Transverse colon (tissue), 4 donors: ENCODE measurements at regions not wholly inside any gene's neighbourhood (a gene's known extent, or its start where the extent isn't known, plus 50 kb on each side); places are given as distances from the start of the nearest gene placed in this dataset.

Experiments
- DNase-seq: peaks from one replicate; pipeline ENCODE4 v3.0.0-alpha.2; 2019
- H3K27ac ChIP-seq, 4 donors: fragments of 200-600 bp; sonication (generic); 2 replicates each; pipeline ENCODE4 v1.5.1; 2016 to 2018; ENCODE audit warnings: inconsistent platforms in 4 of 4
- H3K27me3 ChIP-seq: fragments of 200-600 bp; sonication (generic); 2 replicates; pipeline ENCODE4 v1.5.1; 2017; ENCODE audit warnings: inconsistent platforms
- H3K36me3 ChIP-seq, 4 donors: fragments of 200-600 bp; sonication (generic); 2 replicates each; pipeline ENCODE4 v1.5.1; 2017 to 2019; ENCODE audit warnings: inconsistent platforms in 4 of 4
- H3K4me1 ChIP-seq, 4 donors: fragments of 200-600 bp; sonication (generic); 2 replicates each; pipeline ENCODE4 v1.5.1; 2017 to 2020; ENCODE audit warnings: inconsistent platforms in 4 of 4
- H3K4me3 ChIP-seq, 4 donors: fragments of 200-600 bp; sonication (generic); 1 replicate in 1 of 4; 2 replicates in 3 of 4; pipeline versions ENCODE4 v1.5.1 to v1.6.1; 2017 to 2019; ENCODE audit warnings: inconsistent platforms in 4 of 4
- H3K9me3 ChIP-seq, 2 donors: fragments of 200-600 bp; sonication (generic); 2 replicates each; pipeline ENCODE4 v1.5.1; 2017 to 2019; ENCODE audit warnings: inconsistent platforms in 2 of 2
- EP300 ChIP-seq: sonication (generic); formaldehyde crosslinking; IDR thresholded peaks from one replicate; pipeline ENCODE4 v1.6.1; 2017; ENCODE audit warnings: antibody characterized with exemption, low read depth
- POLR2A ChIP-seq: fragments of 450-650 bp; IDR thresholded peaks from one replicate; pipeline ENCODE4 v1.6.1; 2016; ENCODE audit warnings: antibody characterized with exemption, mild to moderate bottlenecking, moderate library complexity
- POLR2AphosphoS5 ChIP-seq, 3 donors: sonication (generic); formaldehyde crosslinking; IDR thresholded peaks; one replicate each; pipeline ENCODE4 v1.6.1; 2016; ENCODE audit warnings: antibody characterized with exemption in 3 of 3
- WGBS, 2 donors: methylation state at CpG; one replicate each; pipeline ENCODE4 v1.1.5; 2018; ENCODE audit warnings: low coverage in 1 of 2; 5-methylcytosine and 5-hydroxymethylcytosine counted together
- in situ Hi-C, 4 donors: fragments of 200-750 bp; cut with MboI; loops; one replicate each; pipeline versions ENCODE4 v1.15.0 to v1.15.1; 2017; ENCODE audit warnings: low sequenced_read_pairs in 3 of 4, low pct_ligation_motif_present in 1 of 4, low pct_unique_long_range_greater_than_20kb in 1 of 4
- intact Hi-C: fragments of 100-400 bp; cut with DNase I; formaldehyde crosslinking; loops from one replicate; pipeline ENCODE4 v1.15.1; 2023; ENCODE audit warnings: low total_unique reads
- TF ChIP-seq, protein P1 (sequence below), 5 experiments: fragments of 200-600 bp in 3 of 5; fragments of 450-650 bp in 2 of 5; sonication (generic) in 3 of 5; IDR thresholded peaks; 1 replicate in 2 of 5; 2 replicates in 3 of 5; pipeline ENCODE4 v1.5.1; 2016 to 2017; ENCODE audit warnings: antibody characterized with exemption in 5 of 5, inconsistent platforms in 3 of 5, mild to moderate bottlenecking in 2 of 5, moderate library complexity in 1 of 5

DNA sequence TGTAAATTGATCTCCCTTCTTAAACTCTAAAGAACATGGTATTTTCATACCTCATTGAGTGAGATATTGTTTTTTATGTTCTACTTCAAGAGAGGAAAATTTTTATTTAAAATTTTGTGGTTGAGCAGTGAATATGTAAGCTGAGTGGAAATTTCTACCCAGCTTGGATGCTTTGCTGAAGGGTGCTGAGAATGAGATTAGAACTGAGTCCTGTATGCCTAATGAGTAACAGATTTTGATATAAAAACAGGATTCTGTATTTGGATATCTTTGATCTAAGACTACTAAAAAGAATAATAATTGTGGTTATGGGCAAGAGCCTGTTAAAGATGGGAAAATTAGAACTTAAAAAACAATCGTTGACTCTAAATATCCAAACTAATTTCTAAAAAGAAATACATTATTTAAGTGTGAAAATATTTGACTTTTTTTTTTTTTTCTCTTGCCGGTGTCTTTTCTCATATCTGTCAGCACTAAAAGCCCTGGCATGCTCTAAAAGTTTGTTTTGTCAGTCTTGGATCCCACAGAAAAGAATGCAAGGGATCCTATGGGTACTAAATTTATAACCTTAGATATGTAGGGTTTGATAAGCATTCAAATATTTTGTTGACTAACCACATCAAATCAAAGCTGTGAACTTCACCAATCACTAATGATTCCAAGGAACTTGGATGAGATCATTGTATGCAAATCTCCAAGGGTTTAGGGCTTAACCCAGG, 652.3 kb downstream of the PTPRC start:
- no peaks in the 10 kb centered on the region for H3K9me3 ChIP-seq
- no peak overlapping the region for H3K4me3 ChIP-seq
- DNase-seq: no peak
- no peaks in the 10 kb centered on the region for H3K4me1 ChIP-seq
- in situ Hi-C loops: no loop called here
- WGBS, 2 donors: 73 to 85% methylated on average over 2 of the region's 2 CpGs
- no peaks in the 10 kb centered on the region for H3K36me3 ChIP-seq
- TF ChIP-seq POLR2A (no peak), EP300 (no peak), POLR2AphosphoS5 (IDR thresholded peaks at IDR 0.05) (no peak)
- TF ChIP-seq, protein P1, sequence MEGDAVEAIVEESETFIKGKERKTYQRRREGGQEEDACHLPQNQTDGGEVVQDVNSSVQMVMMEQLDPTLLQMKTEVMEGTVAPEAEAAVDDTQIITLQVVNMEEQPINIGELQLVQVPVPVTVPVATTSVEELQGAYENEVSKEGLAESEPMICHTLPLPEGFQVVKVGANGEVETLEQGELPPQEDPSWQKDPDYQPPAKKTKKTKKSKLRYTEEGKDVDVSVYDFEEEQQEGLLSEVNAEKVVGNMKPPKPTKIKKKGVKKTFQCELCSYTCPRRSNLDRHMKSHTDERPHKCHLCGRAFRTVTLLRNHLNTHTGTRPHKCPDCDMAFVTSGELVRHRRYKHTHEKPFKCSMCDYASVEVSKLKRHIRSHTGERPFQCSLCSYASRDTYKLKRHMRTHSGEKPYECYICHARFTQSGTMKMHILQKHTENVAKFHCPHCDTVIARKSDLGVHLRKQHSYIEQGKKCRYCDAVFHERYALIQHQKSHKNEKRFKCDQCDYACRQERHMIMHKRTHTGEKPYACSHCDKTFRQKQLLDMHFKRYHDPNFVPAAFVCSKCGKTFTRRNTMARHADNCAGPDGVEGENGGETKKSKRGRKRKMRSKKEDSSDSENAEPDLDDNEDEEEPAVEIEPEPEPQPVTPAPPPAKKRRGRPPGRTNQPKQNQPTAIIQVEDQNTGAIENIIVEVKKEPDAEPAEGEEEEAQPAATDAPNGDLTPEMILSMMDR (IDR thresholded peaks at IDR 0.05): no peak
- intact Hi-C loops: no loop called here
- H3K27me3 ChIP-seq: no peaks in the 10 kb centered on the region
- H3K27ac ChIP-seq: no peak overlapping the region

DNA sequence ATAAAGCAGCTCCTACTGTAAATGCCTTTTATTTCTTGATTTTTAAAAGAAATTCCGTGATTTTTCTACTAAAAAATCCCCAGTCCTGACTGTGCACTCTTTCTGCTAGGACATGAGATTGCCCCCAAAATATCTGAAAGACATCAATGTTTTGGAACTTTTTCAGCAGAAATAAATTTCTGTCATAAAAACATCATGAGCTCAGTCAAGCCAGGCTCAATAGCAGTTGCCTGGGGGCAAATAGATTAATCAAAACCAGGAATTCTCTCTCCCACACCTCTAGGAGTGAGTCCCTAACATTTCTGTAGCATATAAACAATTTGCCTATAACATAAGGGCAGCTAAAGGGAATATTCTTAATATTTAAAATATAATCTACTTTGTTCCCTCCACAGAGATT, 654.1 kb downstream of the PTPRC start:
- no peaks in the 10 kb centered on the region for H3K9me3 ChIP-seq
- no peak overlapping the region for H3K27ac ChIP-seq
- TF ChIP-seq EP300: no peak
- no peak for TF ChIP-seq POLR2AphosphoS5 (IDR thresholded peaks at IDR 0.05)
- TF ChIP-seq POLR2A: no peak
- TF ChIP-seq, protein P1 (IDR thresholded peaks at IDR 0.05): no peak
- H3K36me3 ChIP-seq: no peaks in the 10 kb centered on the region
- H3K27me3 ChIP-seq: no peaks in the 10 kb centered on the region
- H3K4me3 ChIP-seq: no peak overlapping the region
- whole genome bisulfite sequencing, 2 donors: 75 to 77% methylated on average over 1 of the region's 1 CpG
- intact Hi-C loops: no loop called here
- no peaks in the 10 kb centered on the region for H3K4me1 ChIP-seq
- in situ Hi-C loops: no loop called here
- DNase-seq: no peak

DNA sequence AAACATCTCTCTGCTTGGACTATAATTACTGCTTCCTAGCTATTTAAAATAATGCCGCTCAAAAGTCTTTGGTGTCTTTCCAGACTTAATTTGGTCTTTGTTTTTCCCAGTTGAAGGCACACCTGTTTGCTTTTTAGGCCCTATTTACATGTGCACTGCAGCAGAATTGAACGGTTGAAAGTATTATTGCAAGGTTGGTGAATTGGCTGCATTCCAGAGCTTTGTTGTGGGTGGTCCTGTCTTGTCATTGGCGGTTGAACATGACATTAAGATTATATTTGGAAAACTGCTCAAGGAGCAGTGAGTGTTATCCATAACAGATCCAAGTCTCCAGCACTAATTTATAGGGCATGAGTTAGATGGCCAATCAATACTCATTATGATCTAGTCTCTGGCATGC, 656.3 kb downstream of the PTPRC start:
- Histone ChIP-seq H3K4me1 (no peaks in the 10 kb centered on the region), H3K9me3 (no peaks in the 10 kb centered on the region), H3K27ac (no peak overlapping the region), H3K36me3 (no peaks in the 10 kb centered on the region), H3K27me3 (no peaks in the 10 kb centered on the region), H3K4me3 (no peak overlapping the region)
- WGBS, 2 donors: 38 to 41% methylated on average over 2 to 3 of the region's 3 CpGs
- intact Hi-C loops (no loop called here), in situ Hi-C loops (no loop called here)
- TF ChIP-seq, protein P1 (IDR thresholded peaks at IDR 0.05): no peak
- TF ChIP-seq EP300 (no peak), POLR2A (no peak), POLR2AphosphoS5 (IDR thresholded peaks at IDR 0.05) (no peak)
- no peak for DNase-seq

DNA sequence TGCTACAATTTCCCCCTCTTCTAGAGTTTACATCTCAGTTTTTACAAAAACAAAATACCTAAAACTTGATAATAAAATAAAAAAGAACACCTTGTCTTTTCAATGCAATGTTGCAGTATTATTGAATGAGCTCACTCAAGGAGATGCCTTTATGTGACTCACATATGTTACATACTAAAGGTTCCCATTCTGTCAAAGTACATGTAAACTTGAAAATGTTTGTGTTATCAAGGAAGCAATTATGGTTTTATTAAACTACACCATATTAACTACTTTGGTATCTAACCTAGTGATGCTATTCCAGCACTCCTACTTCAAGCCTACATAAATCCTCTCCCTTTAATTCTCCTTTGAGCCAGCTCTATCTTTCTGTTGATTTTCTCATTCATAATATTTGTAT, 658.3 kb downstream of the PTPRC start:
- Histone ChIP-seq H3K4me3 (no peak overlapping the region), H3K36me3 (no peaks in the 10 kb centered on the region), H3K27ac (no peak overlapping the region), H3K27me3 (no peaks in the 10 kb centered on the region), H3K9me3 (no peaks in the 10 kb centered on the region), H3K4me1 (no peaks in the 10 kb centered on the region)
- TF ChIP-seq POLR2AphosphoS5 (IDR thresholded peaks at IDR 0.05) (no peak), POLR2A (no peak), EP300 (no peak)
- intact Hi-C loops: no loop called here
- in situ Hi-C loops: no loop called here
- DNase-seq: no peak

DNA sequence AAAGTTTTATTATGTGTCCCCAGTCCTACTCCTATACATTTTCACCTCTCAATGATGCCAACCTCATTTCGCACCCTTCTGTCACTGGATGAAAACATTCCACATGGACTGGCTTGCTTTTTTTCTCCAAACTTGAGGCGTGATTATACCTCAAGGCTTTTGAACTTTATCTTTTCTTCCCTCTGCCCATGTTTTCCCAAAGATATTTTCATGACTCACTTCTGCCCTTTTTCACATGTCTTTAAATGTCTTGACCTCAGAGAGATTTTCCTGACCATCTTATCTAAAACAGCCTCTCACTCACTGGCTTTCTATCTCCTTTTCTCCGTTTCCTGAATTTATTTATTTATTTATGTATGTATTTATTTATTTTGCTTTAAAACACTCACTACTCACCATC, 659.0 kb downstream of the PTPRC start:
- H3K27me3 ChIP-seq: no peaks in the 10 kb centered on the region
- no peaks in the 10 kb centered on the region for H3K4me1 ChIP-seq
- no peaks in the 10 kb centered on the region for H3K9me3 ChIP-seq
- 82 to 83% methylated on average over 3 of the region's 3 CpGs for WGBS, 2 donors
- in situ Hi-C loops: no loop called here
- no peak overlapping the region for H3K27ac ChIP-seq
- intact Hi-C loops: no loop called here
- DNase-seq: no peak
- TF ChIP-seq POLR2A: no peak
- no peak for TF ChIP-seq POLR2AphosphoS5 (IDR thresholded peaks at IDR 0.05)
- no peak for TF ChIP-seq EP300
- TF ChIP-seq, protein P1 (IDR thresholded peaks at IDR 0.05): no peak
- H3K4me3 ChIP-seq: no peak overlapping the region
- H3K36me3 ChIP-seq: no peaks in the 10 kb centered on the region
